Activated T-cell treated with anti-CD3 and anti-CD28 coated beads, Interleukin-2, amount 50 U/mL, for 48 hours (primary cell): ENCODE measurements at regions not wholly inside any gene's neighbourhood (a gene's known extent, or its start where the extent isn't known, plus 50 kb on each side); places are given as distances from the start of the nearest gene placed in this dataset.
A peak's percentile ranks its signal among the peaks of the same experiment; 100 is the strongest.

Source experiments
- DNase-seq, 2 experiments: peaks; one replicate each; pipeline ENCODE4 v3.0.0-alpha.2; 2020

DNA sequence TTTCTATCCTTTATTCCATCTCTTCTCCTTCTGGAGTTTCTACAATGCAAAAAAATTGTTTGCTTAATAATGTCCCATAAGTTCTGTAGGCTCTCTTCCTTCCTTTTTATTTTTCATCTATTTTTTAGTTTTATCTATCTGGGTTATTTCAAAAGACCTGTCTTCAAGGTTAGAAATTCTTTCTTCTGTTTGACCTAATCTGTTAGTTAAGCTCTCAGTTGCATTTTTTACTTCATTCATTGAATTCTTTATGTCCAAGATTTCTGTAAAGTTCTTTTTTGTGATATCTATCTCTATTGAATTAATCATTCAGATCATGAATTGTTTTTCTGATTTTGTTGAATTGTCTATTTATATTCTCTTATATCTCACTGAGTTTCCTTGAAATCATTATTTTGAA is 145.9 kb upstream of the TLE4 start:
- no peak for DNase-seq

DNA sequence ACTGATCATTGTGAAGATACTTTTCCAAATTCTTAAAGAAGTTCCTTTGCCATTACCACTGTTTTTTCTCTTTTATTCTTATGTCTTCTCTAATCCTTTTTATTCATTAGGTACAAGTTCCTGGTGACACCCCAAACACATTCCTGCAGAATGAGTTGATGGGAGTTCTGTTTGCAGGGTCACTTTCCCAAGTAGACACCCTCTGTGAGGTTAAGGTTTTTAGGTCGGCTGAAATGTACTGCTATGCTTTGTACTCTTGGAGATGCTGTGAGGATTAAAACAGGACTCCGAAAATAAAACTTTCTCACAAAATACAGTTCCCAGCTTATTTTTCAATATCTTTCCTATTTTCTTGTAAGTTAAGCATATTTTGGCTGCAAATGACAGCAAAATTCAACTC is 143.3 kb upstream of the TLE4 start:
- no peak for DNase-seq

DNA sequence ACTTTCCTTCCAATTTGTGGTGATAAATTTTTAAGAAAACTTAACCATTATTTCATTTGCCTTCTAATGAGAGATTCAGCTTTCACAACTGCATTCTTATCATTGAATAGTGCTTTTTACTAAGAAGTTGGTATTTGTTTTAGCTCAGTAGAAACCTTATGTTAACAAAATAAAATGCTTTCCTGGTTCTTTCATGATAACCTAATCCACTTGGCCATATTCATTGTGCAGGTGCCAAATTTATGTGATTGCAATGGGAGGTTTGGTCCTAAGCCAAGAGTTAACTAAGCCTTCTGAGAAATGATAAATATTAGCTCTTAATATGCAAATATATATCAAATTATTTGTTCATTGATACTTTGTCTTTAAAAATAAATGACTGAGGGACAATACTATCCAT is 141.1 kb upstream of the TLE4 start:
- DNase-seq = no peak

DNA sequence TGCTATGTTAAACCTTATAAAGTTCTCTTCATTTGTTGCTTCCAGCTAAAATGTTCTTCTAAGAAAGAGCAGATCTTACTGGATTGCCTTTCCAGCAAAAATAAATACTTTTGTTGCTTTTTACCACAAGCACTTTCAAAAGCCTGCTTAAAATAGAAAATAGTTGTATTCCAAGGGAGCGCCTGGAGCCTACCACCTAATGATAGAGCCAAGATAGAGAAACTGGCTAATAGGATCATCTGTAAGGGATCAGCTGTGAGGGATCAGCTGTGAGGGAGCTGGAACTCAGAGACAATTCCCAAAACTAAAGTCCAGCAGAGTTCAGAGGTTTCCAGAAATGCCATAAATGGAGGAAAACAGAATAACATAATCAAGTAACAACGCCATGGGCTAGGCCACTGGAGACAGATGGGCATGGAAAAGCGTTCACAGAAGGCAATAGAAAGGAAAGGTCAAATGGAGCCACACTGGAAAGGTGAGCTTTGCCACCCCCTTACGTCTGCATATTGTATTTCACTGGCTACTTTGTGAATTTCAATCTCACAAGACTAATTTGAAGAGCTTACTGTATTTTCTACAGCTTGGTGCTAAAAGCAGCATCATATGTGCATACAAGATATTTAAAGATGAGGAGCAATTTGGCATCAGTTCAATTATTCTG is 140.6 kb upstream of the TLE4 start:
- DNase-seq = no peak

DNA sequence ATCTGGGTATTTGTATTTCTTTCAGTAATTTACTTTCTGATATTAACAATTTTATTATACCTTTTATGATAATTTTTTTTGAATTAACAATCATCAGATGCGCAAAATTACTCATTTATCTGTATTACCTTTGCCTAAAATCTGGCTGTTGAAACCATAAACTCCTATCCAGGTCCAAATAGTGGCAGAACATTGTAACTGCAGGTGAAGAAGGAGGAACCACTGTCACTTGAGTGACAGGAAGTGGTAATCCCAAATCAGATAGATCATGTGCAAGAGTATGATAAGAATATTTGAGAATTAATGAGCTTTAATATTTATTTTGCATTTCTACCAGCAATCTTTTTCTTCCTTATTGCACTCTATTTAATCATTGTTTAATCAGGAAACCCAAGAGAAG is 139.3 kb upstream of the TLE4 start:
- no peak for DNase-seq

DNA sequence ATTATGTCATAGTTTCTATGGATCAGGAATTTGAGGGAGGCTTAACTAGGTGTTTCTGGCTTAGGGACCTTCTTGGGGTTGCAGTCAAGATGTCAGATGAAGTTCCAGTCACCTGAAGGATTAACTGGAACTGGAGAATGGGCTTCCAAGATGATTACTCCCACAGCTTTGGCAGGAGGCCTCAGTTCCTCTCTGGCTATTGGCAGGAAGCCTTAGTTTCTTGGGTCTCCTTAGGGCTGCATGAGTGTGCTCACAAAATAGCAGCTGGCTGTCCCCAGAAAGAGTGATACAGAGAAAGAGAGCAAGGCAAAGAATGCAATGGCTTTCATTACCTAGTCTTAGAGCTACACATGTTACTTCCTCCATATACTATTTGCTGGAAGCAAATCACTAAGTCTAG is 138.1 kb upstream of the TLE4 start:
- no peak for DNase-seq

DNA sequence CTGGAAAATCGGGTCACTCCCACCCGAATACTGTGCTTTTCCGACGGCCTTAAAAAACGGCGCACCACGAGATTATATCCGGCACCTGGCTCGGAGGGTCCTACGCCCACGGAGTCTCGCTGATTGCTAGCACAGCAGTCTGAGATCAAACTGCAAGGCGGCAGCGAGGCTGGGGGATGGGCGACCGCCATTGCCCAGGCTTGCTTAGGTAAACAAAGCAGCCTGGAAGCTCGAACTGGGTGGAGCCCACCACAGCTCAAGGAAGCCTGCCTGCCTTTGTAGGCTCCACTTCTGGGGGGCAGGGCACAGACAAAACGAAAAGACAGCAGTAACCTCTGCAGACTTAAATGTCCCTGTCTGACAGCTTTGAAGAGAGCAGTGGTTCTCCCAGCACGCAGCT is 132.5 kb upstream of the TLE4 start:
- DNase-seq = peak; percentile 17 to 25

DNA sequence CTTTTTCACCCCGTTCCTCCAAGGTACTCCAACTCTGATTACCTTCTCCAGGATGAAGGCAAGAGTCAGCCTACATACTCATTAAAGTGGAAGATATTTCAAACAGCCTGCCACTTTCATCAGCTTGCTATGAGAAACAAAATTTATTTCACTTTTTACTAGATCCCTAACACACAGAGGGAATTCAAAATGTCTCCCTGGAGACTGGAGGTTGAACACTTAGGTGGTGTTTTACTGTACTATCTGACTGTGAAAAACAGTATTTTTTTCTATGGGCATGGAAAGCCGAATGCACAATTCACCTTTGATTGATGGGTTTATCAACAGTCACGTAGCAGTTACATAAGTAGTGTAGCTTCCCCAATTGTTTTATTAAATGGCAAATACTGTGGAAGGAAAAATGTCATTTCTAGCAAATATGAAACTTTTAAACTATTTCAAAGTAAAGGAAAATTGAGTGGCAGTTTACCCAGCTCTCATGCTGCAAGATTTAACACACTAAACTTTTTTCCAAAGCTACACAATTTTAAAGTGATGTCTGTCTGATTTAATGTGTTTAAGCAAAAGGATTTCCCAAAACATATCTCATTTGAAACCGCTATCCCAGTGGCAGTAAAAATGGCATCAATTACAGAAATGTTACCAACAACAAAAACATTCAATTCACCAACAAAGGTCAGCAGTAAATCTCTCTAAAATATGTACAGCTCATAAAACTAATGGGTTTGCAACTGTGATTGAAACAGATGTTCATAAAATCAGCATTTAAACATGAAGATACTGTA is 125.0 kb upstream of the TLE4 start:
- DNase-seq = no peak

DNA sequence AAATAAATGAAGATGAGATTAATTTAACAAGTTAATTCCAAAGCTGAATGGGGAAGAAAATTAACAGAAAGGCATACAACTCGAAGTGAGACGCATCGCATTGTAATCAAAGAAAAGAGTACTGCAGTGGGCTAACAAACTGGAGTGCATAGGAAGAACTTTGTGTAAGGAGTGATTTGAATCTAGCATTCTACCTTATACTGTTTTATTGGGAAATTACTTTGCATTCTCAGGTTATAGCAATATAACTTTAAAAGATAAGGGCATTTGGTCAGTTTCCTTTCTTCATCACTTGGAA is 124.5 kb upstream of the TLE4 start:
- DNase-seq = no peak

DNA sequence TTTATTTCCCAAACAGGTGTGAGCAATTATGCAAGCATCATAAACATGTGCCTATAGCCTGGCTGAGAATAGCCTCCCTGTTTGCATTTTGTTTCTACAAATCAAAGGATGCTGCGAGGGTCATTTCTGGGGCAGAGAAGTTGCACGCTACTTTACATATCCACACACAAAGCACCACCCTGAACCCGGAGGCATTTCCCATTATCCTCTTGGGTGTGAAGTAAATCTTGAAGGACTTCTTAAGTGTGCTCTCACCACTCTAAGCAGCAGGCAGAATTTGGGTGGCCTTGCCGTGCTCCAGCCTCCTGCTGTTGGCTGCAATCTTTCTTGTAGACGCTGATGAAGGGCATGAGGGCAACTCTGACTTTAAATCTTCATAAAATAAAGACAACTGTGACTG is 124.0 kb upstream of the TLE4 start:
- no peak for DNase-seq

DNA sequence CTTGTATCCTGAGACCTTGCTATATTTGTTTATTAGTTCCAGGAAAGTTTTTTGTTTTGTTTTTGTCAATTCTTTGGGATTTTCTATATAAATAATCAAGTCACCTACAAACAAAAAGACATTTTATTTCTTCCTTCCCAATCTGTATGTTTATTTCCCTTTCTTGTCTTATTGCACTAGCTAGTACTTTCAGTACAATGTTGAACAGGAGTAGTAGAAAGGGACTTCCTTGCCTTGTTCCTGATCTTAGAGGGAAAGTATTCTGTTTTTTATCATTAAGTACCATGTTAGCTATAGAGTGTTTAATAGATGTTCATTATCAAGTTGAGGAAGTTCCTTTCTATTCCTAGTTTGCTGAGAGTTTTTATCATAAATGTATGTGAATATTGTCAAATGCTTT is 119.5 kb upstream of the TLE4 start:
- DNase-seq = no peak

DNA sequence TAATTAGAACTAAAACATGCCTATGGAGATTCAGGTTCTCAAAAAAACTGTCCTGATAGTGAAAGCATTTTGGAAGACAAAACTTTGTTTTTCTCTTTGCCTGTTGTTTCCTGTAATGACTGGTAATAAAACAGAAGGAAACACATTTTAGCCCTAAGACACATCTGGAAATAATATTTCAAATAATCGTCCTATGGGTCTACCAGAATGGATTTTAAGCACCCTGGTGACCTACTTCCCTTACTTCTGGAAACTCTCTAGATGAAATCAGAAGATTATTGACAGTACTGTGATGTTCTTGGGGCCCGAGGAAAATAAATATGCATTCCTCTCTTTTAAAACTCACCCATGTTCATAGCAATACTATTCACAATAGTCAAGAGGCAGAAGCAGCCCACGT is 110.1 kb upstream of the TLE4 start:
- no peak for DNase-seq

DNA sequence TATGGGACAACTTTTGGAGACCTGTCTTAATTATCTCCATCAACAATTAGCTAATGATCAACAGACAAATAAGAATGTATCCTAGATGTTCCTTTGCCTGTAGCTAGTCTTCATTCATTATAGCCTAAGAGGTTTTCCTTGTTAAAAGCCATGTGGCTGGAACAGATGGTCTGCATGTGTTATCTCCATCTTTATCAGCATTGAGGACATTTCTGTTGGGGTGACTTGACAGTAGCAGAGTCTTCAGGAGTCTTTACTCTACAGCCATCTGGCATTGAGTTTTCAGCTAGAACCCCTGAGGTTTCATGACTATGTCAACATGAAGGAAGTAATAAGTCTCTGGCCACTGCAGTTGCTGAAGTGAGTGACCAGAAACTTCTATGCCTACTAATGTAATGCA is 106.6 kb upstream of the TLE4 start:
- DNase-seq = no peak

DNA sequence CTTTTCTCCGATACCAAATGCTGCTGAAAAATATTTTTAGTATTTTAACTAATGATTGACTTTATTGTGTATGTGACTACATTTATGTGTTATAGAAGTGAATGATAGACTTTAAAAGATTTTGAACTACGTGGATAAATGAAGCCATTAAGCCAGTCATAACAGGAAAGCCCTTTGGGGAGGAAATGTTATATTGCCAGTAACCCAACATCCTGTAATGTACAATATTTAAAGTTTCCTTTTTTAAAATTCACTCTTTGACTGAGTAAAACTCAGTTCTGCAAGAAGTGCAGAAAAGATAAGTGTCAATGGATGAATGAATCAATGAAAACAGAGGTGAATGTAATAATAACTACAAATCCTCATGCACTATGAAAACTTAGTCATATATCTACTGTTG is 102.6 kb upstream of the TLE4 start:
- DNase-seq = no peak

DNA sequence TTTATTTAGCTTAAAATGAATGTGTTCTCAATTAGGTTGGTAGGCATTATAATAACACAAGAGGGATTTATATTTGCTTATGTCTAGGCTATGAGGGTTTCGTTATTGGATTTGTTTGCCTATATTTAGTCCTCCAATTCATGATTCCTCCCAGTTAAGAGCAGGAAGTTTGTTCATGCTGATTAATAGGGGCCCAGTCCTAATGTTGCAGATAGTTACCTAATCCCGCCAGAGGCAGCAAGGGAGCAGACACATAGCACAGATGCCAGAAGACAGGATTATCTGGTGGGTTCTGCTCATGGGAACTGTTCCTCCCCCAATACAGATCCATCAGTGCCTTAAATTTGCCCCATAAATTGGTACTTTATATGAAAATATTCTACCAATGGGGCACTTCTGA is 100.8 kb upstream of the TLE4 start:
- DNase-seq = no peak

DNA sequence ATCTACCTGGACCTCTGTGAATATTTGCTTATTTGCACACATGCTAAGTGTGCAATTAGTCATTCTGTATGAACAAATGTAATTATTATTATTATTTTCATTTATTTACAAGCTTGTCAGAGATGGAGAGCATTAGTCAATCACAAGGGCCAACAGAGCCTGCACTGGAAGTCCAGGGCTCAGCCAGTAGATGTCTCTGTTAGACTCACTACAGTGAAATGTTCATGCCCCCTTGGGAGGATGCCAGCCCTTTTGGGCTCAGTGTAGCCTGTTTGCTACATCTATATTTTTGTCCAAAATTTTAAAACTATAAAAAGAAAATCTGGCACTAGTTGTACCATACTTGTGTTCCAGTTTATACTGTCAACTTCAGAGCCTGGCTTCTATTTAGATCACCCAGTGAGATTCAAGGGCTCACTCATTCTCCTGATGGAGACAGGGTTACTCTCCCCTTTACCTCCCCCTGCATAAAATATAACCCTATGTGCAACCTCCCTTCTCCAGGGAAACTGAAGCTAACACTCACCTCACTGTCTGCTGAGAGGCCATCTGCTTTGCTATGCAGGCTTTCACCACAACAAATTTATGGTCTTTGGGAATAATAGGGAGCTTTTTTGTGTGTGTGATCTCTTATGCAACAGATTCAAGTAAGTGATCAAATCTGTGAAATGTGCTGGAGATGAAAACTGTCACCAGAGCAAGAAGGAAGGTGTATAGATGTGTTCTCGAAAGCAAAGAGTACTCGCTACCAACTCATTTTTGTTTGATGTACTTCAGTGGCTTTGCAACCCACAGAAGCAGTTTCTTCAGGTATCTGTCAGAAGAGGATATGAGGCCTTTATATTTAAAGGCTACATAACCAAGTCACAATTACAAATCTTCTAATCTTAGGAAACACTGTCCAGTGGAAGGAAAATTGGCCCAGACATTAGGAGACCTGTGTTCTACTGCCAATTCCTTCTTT is 99.9 kb upstream of the TLE4 start:
- no peak for DNase-seq

DNA sequence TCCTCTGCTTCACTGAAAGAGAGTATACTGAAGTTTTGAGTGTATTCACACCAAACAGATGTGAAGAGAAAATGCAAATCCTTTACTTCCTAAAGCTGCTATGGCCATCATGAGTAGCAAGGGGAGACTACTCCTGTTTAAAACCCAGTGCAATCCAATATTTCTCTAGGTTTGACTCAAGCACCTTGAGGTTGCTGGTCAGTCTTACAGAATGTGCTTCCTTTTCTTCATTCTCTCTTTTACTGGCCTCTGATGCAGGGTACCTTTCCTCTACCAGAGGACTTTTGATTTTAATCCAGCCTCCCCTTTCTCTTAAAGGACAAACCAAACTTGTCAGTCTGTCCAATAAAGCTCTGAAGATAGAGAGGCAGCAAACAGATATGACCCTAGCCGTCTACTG is 98.1 kb upstream of the TLE4 start:
- DNase-seq = no peak

DNA sequence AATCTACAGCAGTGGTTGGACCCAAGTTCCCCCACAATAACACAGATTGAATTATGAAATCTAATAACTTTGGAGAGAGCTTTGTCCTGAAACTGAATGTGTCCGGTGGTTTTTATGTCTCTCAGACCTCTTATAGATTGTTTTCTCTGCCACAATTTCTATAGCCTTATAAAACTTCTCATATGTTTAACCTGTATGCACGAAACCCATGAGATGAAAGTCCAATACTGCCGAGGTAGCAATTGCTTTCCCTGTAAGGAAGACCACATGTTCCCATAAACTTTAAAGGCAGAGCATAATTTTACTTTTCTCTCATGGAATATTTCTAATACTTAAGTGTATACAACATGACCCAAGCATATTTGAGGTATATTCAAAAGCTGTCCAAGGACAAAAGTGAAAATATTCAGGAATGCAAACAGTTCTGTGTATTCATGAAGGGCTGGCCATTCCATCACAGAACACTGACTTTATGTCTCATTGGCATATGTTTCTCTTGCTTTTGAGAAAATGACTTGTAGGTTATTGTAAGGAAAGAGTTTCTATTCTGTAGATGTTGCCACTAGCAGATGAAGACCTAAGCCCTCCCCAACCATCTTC is 94.4 kb upstream of the TLE4 start:
- DNase-seq = no peak

DNA sequence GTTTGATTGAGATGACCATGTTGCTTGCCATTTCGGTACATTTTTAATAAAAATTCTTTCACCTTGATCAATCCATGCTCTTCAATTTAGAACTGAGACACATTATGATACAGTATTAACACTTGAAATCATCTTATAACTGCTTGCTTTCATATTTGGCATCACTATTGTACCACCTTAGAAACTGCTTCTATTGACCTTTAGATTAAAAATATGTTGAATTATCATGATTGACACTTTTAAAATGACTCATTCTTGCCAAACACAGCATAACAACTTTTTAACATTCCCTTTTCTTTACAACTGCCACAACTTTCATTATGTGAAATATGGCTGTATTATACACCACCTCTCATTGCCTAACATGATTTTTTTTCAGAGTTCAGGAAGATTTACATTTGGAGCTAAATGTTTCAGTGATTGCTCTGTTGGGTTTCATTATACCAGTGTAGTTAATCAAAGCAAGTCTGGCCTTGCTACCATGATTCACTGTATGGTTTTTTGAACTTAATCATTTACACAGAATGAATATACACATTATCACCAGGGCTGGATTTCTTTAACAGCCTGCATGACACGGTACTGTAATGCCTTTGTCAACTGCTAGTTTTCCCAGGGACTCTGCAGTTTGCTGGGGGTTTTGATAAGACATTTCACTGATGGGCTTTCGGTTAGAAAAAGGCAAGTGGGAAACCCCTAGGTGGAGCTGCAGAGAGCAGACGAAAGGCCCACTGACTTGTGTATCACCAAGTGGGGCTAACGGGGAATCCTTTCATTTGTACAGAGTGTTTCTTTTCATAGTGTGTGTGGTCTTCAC is 93.6 kb upstream of the TLE4 start:
- peak; percentile 27 to 36 for DNase-seq

DNA sequence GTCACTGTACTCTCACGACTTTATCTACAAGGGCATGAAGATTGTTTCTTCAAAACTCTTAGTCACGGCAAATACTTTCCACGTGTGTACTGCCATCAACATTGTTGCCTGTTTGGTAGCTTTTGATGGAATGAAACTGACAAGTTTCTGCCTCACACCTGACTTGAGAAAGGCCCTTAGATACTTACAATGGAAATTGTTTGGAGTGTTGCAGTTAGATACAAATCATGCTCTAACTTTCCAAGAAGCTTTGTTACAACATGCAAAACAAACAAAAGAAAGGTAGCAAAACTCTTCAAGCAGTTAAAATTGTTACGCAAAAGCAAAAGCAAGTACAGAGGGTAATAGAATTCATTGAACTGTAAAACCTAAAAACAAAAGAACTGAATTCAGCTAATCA is 91.1 kb upstream of the TLE4 start:
- DNase-seq = no peak

DNA sequence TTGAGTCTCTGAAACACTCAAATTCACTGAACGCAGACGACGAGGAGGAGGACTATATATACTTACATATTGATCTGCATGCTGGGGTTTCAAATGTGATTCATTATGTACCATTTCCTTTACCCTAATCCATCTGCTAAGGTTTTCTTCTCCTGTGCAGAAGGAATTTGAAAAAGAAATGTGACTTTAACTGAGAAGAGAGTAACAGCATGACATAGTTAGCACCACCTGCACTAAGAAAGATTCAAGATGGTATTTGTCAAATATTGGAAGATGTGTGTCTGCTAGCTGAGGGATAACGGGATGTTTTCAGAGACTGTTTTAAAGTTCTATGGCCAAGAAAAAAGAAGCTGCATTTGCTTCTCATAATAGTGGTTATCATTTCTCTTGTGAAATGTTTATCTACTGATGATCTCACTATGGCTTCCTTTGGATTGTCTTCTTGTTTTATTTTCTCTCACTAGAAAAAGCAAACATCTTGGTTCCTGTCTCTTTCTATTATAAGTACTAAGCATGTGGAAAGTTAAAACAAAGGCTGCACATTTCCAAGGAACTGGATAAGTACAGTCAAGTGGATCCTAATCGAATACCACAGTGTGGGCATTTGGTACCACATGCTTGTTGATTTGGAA is 89.8 kb upstream of the TLE4 start:
- DNase-seq = no peak

DNA sequence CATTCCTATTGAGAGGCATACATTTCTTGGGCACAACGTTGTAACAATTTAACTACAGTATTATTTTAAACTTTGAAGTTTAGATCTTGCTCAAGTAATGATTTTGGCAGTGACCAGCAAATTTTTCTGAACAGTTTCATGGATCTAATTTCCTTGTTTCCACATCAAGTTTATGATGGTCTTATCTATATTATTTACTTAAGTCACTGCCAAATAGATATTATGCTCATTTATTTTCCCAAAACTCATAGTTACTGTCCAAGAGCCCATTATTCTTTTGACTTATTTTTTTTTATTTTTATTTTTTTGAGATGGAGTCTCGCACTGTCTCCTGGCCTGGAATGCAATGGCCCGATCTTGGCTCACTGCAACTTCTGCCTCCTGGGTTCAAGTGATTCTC is 86.5 kb upstream of the TLE4 start:
- no peak for DNase-seq
